Suprapubic skin (tissue), 4 donors: ENCODE measurements at regions not wholly inside any gene's neighbourhood (a gene's known extent, or its start where the extent isn't known, plus 50 kb on each side); places are given as distances from the start of the nearest gene placed in this dataset.

Source experiments
- DNase-seq, 2 donors: peaks; one replicate each; pipeline ENCODE4 v3.0.0-alpha.2; 2019; ENCODE audit warnings: low spot score in 2 of 2
- H3K27ac ChIP-seq: fragments of 200-600 bp; sonication (generic); one replicate; pipeline ENCODE4 v1.5.1; 2019
- H3K27me3 ChIP-seq: fragments of 200-600 bp; sonication (generic); one replicate; pipeline ENCODE4 v1.5.1; 2019
- H3K36me3 ChIP-seq: fragments of 200-600 bp; sonication (generic); one replicate; pipeline ENCODE4 v1.5.1; 2019
- H3K4me1 ChIP-seq: fragments of 200-600 bp; sonication (generic); one replicate; pipeline ENCODE4 v1.5.1; 2019
- H3K4me3 ChIP-seq: fragments of 200-600 bp; sonication (generic); one replicate; pipeline ENCODE4 v1.5.1; 2019; ENCODE audit warnings: mild to moderate bottlenecking
- H3K9me3 ChIP-seq: fragments of 200-600 bp; sonication (generic); one replicate; pipeline ENCODE4 v1.5.1; 2019
- EP300 ChIP-seq: sonication (generic); formaldehyde crosslinking; IDR thresholded peaks from one replicate; pipeline ENCODE4 v1.6.1; 2017; ENCODE audit warnings: antibody characterized with exemption
- POLR2A ChIP-seq, 2 donors: fragments of 450-650 bp; IDR thresholded peaks; one replicate each; pipeline ENCODE4 v1.6.1; 2017; ENCODE audit warnings: antibody characterized with exemption in 2 of 2, mild to moderate bottlenecking in 2 of 2, moderate library complexity in 2 of 2
- POLR2AphosphoS5 ChIP-seq, 3 donors: sonication (generic); formaldehyde crosslinking; IDR thresholded peaks; one replicate each; pipeline ENCODE4 v1.6.1; 2017; ENCODE audit warnings: antibody characterized with exemption in 3 of 3
- WGBS: methylation state at CpG from one replicate; pipeline ENCODE4 v1.1.5; 2018; 5-methylcytosine and 5-hydroxymethylcytosine counted together
- TF ChIP-seq, protein P1 (sequence below), 2 donors: fragments of 200-600 bp in 1 of 2; fragments of 450-650 bp in 1 of 2; sonication (generic) in 1 of 2; IDR thresholded peaks; one replicate each; pipeline ENCODE4 v1.5.1; 2016 to 2019; ENCODE audit warnings: antibody characterized with exemption in 2 of 2, mild to moderate bottlenecking in 1 of 2, moderate library complexity in 1 of 2

DNA sequence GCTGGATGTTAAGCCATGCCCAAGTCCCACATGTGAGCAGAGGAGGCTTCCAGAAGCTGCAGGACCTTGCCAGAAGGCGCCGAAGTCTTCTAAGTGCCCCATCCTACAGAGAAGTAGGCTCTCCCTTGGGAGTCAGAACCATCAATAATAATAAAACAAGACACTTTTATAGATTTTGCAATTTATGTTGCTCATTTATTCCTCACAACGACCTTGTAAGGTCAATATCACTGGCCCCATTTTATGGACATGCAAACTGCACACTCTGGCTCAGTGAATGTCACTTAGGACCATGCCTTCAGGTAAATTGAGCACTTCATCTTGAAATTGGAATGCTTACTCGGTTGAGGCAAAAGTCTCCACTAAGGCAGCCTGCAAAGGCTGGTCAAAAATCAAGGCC is 170.4 kb downstream of the BCOR start:
- WGBS: 77% methylated on average over 4 of the region's 4 CpGs
- H3K27me3 ChIP-seq: no peaks in the 10 kb centered on the region
- no peaks in the 10 kb centered on the region for H3K4me1 ChIP-seq

DNA sequence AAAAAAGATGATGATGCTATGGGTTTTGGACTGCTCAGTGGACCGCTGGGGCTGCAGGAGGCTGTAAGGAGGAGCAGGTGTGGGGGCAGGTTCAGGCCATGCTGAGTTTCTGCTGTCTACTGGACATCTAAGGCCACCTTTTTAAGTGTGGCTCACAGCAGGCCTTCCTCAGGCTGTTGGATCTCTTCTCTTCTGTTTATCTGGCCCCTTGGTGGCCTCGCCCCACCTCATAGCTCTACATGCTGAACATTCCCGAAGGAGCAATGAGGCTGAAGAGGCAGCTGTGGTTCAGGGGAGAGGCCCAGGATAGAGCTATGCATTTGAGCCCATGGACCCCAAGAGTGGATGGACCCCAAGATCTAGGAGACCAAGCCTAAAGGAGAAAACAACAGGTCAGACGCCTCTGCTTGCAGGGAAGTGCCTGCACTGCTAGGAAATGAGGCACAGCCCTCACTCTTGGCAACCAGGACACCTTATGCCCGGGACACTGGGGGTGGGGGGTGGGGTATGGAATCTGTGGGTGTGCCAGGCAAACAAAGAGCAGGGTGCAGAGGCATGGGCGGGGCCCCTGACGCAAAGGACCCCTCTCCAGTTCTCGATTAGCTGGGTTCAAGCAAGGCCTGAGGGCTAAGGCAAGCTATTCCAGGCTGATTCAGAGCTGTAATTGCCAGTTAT is 168.9 kb downstream of the BCOR start:
- Histone ChIP-seq H3K27me3 (no peaks in the 10 kb centered on the region), H3K36me3 (no peaks in the 10 kb centered on the region), H3K27ac (no peak overlapping the region), H3K4me1 (no peaks in the 10 kb centered on the region), H3K4me3 (no peak overlapping the region), H3K9me3 (no peaks in the 10 kb centered on the region)
- WGBS: 61% methylated on average over 8 of the region's 8 CpGs
- DNase-seq: no peak
- TF ChIP-seq, protein P1, sequence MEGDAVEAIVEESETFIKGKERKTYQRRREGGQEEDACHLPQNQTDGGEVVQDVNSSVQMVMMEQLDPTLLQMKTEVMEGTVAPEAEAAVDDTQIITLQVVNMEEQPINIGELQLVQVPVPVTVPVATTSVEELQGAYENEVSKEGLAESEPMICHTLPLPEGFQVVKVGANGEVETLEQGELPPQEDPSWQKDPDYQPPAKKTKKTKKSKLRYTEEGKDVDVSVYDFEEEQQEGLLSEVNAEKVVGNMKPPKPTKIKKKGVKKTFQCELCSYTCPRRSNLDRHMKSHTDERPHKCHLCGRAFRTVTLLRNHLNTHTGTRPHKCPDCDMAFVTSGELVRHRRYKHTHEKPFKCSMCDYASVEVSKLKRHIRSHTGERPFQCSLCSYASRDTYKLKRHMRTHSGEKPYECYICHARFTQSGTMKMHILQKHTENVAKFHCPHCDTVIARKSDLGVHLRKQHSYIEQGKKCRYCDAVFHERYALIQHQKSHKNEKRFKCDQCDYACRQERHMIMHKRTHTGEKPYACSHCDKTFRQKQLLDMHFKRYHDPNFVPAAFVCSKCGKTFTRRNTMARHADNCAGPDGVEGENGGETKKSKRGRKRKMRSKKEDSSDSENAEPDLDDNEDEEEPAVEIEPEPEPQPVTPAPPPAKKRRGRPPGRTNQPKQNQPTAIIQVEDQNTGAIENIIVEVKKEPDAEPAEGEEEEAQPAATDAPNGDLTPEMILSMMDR (IDR thresholded peaks at IDR 0.05): no peak
- TF ChIP-seq POLR2AphosphoS5 (IDR thresholded peaks at IDR 0.05) (no peak), EP300 (no peak), POLR2A (IDR thresholded peaks at IDR 0.05) (no peak)

More for the DNA sequence above, 170.4 kb downstream of the BCOR start:
- H3K36me3 ChIP-seq: no peaks in the 10 kb centered on the region
- H3K27ac ChIP-seq: no peak overlapping the region
- H3K9me3 ChIP-seq: no peaks in the 10 kb centered on the region
- TF ChIP-seq, protein P1 (IDR thresholded peaks at IDR 0.05): no peak
- TF ChIP-seq POLR2A (IDR thresholded peaks at IDR 0.05) (no peak), POLR2AphosphoS5 (IDR thresholded peaks at IDR 0.05) (no peak), EP300 (no peak)
- DNase-seq: no peak
- H3K4me3 ChIP-seq: no peak overlapping the region

DNA sequence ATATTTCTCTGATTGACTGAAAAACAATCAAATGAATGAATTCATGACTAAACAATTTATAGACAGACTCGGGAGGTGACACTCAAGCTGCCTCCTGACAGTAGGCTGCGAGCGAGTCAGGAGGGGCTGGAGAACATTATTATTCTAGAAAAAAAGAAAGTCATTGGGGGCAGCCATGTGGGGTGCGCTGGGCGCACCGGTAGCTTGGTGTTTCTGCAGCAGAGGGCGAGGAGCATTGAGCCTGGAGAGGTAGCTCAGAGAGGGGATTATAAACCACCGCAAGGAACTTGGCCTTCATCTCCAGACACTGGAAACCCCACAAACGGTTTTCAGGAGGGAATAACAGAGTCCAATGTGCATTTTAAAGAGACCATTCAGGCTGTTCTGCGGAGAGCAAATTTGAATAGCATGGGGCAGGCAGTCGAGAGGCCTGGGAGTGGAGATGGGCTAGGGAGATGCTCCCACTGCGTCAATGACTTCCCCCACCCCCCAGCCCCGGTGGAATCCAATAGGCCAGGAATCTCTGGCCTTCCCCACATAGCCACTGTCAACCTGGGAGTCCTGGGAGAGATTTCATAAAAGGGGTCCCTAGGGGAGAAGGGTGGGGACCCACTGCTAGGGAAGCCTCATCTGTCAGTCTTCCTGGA is 168.3 kb downstream of the BCOR start:
- no peak for DNase-seq
- Histone ChIP-seq H3K9me3 (no peaks in the 10 kb centered on the region), H3K4me1 (no peaks in the 10 kb centered on the region), H3K27ac (no peak overlapping the region), H3K27me3 (no peaks in the 10 kb centered on the region), H3K36me3 (no peaks in the 10 kb centered on the region), H3K4me3 (no peak overlapping the region)
- 77% methylated on average over 13 of the region's 13 CpGs for whole genome bisulfite sequencing
- no peak for TF ChIP-seq POLR2A (IDR thresholded peaks at IDR 0.05)
- TF ChIP-seq, protein P1 (IDR thresholded peaks at IDR 0.05): no peak
- no peak for TF ChIP-seq POLR2AphosphoS5 (IDR thresholded peaks at IDR 0.05)
- TF ChIP-seq EP300: no peak

DNA sequence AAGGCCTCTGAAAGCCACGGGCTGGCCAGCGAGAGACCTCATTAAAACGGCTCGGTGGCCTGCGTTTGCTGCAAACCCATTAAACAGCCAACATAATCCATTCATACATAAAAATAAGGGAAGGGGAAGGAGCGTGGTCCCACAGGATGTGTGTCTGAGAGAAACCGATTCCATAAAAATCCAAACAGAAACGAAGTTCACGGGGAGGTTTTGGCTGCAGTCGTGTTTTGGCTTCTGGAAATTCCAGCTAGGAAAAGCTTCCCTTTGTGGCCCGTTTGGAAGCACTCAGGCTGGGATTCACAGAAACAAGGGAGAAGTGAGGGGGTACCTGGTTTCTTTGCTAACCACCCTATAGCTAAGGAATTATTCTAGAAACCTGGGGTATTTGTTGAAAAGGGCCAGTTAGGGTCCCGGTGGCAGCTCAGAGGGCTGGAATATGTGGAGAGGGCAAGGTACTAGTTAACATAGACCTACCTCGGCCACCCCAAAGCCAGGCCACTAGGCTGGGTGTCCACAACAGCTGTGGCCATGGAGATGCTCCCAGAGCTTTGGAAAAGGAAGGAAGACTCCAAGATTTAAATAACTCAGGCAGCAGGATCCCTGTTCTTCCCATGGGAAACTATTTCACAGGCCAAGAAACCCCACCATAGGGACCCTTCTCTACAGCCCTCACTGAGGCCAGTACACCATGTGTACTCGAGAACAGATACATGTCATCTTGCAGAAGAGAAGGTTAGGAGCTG is 166.8 kb downstream of the BCOR start:
- WGBS: 68% methylated on average over 14 of the region's 14 CpGs
- H3K36me3 ChIP-seq: no peaks in the 10 kb centered on the region
- no peaks in the 10 kb centered on the region for H3K27me3 ChIP-seq
- TF ChIP-seq POLR2A (IDR thresholded peaks at IDR 0.05): no peak
- TF ChIP-seq EP300: no peak
- TF ChIP-seq, protein P1 (IDR thresholded peaks at IDR 0.05): no peak
- TF ChIP-seq POLR2AphosphoS5 (IDR thresholded peaks at IDR 0.05): no peak
- no peak overlapping the region for H3K4me3 ChIP-seq
- no peaks in the 10 kb centered on the region for H3K4me1 ChIP-seq
- H3K27ac ChIP-seq: no peak overlapping the region
- no peaks in the 10 kb centered on the region for H3K9me3 ChIP-seq
- DNase-seq: no peak
